ENCODE measurements at regions not wholly inside any gene's neighbourhood (a gene's known extent, or its start where the extent isn't known, plus 50 kb on each side); places are given as distances from the start of the nearest gene placed in this dataset.

- Histone ChIP-seq H3K4me1 (no peaks in the 10 kb centered on the region), H3K36me3 (ENCODE audit: low read depth, missing control alignments) (no peaks in the 10 kb centered on the region), H3K27me3 (no peaks in the 10 kb centered on the region), H3K4me3 (no peak overlapping the region), H3K9me3 (no peaks in the 10 kb centered on the region), H3K27ac (no peak overlapping the region)
- intact Hi-C loops (cut with DNase I; ENCODE audit: low total_unique reads): no loop called here
- WGBS, 2 donors: 77% methylated on average over 4 of the region's 4 CpGs
- TF ChIP-seq POLR2A (IDR thresholded peaks at IDR 0.05) (no peak), CTCF (IDR thresholded peaks at IDR 0.05) (no peak)
- DNase-seq: no peak
These were observed 538.5 kb downstream of the BMP2 start for GRCh38 chr20:7305976-7306375.

- no peak for TF ChIP-seq POLR2A (IDR thresholded peaks at IDR 0.05)
- TF ChIP-seq CTCF (IDR thresholded peaks at IDR 0.05): no peak
- no peaks in the 10 kb centered on the region for H3K4me1 ChIP-seq
- no peaks in the 10 kb centered on the region for H3K36me3 ChIP-seq (ENCODE audit: low read depth, missing control alignments)
- no peaks in the 10 kb centered on the region for H3K9me3 ChIP-seq
- H3K27ac ChIP-seq: no peak overlapping the region
- H3K27me3 ChIP-seq: no peaks in the 10 kb centered on the region
- no peak for DNase-seq
- H3K4me3 ChIP-seq: no peak overlapping the region
- WGBS, 2 donors: 82 to 98% methylated on average over 3 of the region's 3 CpGs
- intact Hi-C loops (cut with DNase I; ENCODE audit: low total_unique reads): no loop called here
These were observed 540.7 kb downstream of the BMP2 start for GRCh38 chr20:7308163-7308562.

GRCh38 chr20:7313047-7313446, 545.6 kb downstream of the BMP2 start:
- no peak for TF ChIP-seq POLR2A (IDR thresholded peaks at IDR 0.05)
- no peak for TF ChIP-seq CTCF (IDR thresholded peaks at IDR 0.05)

GRCh38 chr20:7323957-7324356, 556.5 kb downstream of the BMP2 start:
- Histone ChIP-seq H3K4me1 (no peaks in the 10 kb centered on the region), H3K27me3 (no peaks in the 10 kb centered on the region), H3K9me3 (no peaks in the 10 kb centered on the region), H3K36me3 (ENCODE audit: low read depth, missing control alignments) (no peaks in the 10 kb centered on the region), H3K4me3 (no peak overlapping the region), H3K27ac (no peak overlapping the region)
- TF ChIP-seq CTCF (IDR thresholded peaks at IDR 0.05) (no peak), POLR2A (IDR thresholded peaks at IDR 0.05) (no peak)
- intact Hi-C loops (cut with DNase I; ENCODE audit: low total_unique reads): no loop called here
- DNase-seq: no peak
- 85 to 87% methylated on average over 5 of the region's 5 CpGs for WGBS, 2 donors

More at GRCh38 chr20:7313047-7313446, 545.6 kb downstream of the BMP2 start:
- Histone ChIP-seq H3K27me3 (no peaks in the 10 kb centered on the region), H3K9me3 (no peaks in the 10 kb centered on the region), H3K27ac (no peak overlapping the region), H3K4me1 (no peaks in the 10 kb centered on the region), H3K36me3 (ENCODE audit: low read depth, missing control alignments) (no peaks in the 10 kb centered on the region), H3K4me3 (no peak overlapping the region)
- intact Hi-C loops (cut with DNase I; ENCODE audit: low total_unique reads): no loop called here
- WGBS, 2 donors: 84 to 91% methylated on average over 2 of the region's 2 CpGs
- no peak for DNase-seq

- Histone ChIP-seq H3K27ac (no peak overlapping the region), H3K27me3 (no peaks in the 10 kb centered on the region), H3K4me1 (no peaks in the 10 kb centered on the region), H3K9me3 (no peaks in the 10 kb centered on the region), H3K36me3 (ENCODE audit: low read depth, missing control alignments) (no peaks in the 10 kb centered on the region), H3K4me3 (no peak overlapping the region)
- TF ChIP-seq POLR2A (IDR thresholded peaks at IDR 0.05): no peak
- TF ChIP-seq CTCF (IDR thresholded peaks at IDR 0.05): no peak
- intact Hi-C loops (cut with DNase I; ENCODE audit: low total_unique reads): no loop called here
- DNase-seq: no peak
These were observed 560.3 kb downstream of the BMP2 start for GRCh38 chr20:7327810-7328209.
